Fibroblast of skin of scalp (primary cell): ENCODE measurements at regions not wholly inside any gene's neighbourhood (a gene's known extent, or its start where the extent isn't known, plus 50 kb on each side); places are given as distances from the start of the nearest gene placed in this dataset.
"Not testable (repeated sequence)": the region's sequence is repeated elsewhere in the genome, so short reads cannot be mapped to it uniquely, and the experiment has no call there.

Source experiments
- DNase-seq: peaks from one replicate; pipeline ENCODE4 v3.0.0-alpha.2; 2013

DNA sequence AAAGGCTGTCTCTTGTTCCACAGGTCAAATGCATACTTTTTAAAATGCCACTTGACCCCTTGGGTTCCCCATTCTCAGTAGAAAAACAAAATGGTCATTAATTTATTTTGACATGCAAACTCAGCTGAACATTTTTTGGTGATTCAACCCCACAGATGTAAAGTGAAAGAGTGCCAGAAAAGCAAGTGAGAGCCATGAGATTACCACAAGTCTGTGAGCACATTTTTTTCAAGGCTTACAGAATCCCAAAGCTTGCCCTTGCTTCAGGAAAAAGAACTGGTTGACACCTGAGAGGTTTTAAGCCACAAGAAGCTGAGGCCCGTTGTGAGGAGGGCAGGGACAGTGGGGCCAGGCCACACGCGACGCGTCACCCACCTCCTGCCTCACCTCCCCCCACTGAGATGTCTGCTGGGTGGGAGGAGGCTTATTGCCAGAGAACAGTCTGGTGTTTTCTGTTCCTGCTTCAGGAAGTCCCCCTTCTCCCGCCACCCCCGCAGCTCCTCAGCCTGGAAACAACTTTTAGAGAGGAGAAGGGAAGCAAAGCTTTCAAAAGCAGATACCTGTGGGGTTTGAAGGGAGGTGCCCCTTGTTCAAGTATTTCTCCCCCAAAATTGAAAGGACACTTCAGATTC, 70.4 kb upstream of the CYP1B1 start:
- peak; percentile 90 for DNase-seq

DNA sequence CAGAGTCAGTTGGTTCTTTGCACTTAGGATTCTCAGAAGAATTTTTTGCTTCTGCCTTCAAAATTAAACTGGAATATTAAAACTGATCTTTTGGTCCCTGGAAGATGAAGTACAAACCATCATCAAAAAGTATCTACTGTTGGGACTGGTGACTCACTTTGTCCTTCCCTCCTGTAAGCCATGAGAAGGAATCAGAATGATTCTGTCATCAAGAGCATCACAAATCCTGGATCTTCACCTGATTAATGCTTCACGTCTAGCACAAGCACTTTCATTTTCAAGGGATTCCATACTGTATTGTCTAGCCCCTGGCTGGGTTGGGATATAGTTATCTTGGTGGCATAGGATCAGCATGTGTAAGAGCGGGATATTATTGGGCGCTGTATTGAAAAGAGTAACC, 69.3 kb upstream of the CYP1B1 start:
- no peak for DNase-seq

DNA sequence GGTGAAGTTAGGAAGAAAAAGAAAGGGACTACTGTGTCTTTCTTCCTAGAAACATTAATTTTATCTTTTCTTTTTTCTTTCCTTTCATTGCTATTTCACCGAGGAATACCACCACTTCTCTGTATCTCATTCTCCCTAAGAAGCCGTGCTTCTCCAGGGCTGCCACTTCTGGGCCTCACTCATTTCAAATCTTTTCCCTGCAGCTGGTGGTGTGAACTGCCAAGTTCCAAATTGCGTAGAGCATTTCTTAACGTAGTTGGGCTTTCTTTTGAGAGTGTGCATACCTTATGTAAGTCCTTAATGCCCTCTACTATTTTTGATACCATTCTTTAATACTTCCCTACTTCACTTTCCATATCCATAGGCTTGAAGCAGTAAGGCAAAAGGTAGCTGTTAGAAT, 66.7 kb upstream of the CYP1B1 start:
- DNase-seq: no peak

- DNase-seq: no peak
Observed at GRCh38 chr2:38141501-38141900, 65.5 kb upstream of the CYP1B1 start.

DNA sequence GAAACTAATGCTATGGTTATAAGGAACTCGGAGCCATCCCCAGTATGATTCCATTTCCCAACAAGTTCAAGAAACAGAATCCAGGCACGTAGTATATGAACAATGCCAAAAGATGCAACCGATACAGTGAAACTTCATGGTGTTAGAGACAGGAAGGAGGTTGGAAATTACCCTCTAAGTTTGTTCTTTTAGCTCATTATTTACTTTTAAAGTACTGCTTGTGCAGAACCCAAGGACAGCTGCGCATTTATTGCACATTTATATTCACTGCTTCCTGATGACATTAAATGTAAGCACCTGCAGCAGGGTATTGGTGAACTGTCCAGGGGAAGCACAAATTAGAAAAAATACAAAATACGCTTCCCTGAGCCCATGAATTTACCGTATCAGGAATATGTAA, 63.0 kb upstream of the CYP1B1 start:
- no peak for DNase-seq

- DNase-seq: no peak
Observed at GRCh38 chr2:38138419-38138818, 62.5 kb upstream of the CYP1B1 start.

GRCh38 chr2:38137958-38138357, 62.0 kb upstream of the CYP1B1 start:
- DNase-seq: not testable (repeated sequence)

DNA sequence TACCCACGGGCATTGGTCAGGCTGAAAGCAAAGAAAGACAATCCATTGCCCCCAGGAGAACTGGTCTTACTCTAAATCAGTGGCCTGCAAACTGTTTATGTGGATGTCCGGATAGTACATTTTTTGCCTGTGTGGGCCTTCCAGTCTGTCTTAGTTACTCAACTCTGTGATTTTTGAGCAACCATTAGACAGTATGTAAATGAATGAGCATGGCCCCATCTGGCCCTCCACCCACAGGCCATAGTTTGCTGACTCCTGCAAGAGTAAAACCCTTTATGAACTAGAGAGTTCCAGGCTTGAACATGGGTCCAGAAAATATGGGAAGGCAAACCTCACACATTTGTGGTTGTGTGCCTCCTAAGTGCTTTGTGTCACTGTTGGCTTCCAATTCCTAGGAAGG, 55.7 kb upstream of the CYP1B1 start:
- DNase-seq: no peak

DNA sequence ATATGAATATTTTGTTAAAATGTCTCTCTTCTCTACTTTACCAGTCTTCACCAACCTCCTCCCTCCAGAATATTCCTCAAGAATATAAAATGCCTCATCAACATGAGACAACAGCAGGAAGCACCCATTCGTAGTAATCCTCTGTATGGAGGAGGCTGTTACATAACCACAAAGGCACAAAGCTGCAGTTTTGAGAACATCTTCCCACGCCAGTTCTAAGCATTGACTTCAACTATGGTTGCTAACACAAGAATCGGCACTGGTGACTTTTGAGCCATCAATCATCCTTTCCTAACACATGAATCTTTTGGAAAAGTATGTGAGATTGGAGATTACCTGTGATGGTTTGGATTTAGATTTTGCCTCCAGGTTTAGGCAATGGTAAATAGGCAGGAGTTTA, 54.9 kb upstream of the CYP1B1 start:
- DNase-seq: no peak

DNA sequence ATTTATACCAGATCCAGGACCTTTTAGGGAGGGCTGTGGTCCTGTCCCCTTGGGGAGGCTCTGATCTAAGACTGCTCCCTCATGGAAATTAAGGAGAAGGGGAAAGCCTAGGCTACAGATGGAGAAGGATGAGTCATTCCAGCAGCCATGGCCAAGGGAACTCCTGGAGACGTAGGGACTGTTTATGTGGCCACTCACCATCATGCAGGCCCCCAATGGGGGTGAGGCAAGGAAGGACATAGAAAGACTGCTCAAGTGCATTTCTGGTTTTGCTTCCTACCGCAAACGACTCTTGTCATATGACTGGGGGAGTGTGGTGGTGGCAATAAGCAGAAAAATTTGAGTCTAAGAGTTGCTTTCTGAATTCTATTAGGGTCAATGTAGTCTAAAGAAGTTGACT, 54.0 kb upstream of the CYP1B1 start:
- DNase-seq: no peak

GRCh38 chr2:38129481-38129880, 53.5 kb upstream of the CYP1B1 start:
- DNase-seq: no peak

GRCh38 chr2:38128653-38129052, 52.7 kb upstream of the CYP1B1 start:
- DNase-seq: no peak

DNA sequence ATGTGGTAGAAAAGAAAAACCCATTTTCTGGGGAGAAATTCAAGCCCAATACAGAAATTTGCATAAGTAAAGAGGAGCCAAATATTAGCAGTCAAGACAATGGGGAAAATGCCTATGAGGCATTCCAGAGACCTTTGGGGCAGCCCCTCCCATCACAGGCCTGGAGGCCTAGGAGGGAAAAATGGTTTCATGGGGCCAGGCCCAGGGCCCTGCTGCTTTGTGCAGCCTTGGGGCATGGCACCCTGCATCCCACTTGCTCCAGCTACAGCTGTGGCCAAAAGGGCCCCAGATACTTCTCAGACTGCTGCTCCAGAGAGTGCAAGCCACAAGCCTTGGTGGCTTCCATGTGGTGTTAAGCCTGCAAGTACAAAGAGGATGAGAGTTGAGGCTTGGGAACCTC, 51.3 kb upstream of the CYP1B1 start:
- no peak for DNase-seq

- DNase-seq: no peak
Observed at GRCh38 chr2:38125842-38126241, 49.9 kb upstream of the CYP1B1 start.
